Brain microvascular endothelial cell (primary cell): ENCODE measurements at regions not wholly inside any gene's neighbourhood (a gene's known extent, or its start where the extent isn't known, plus 50 kb on each side); places are given as distances from the start of the nearest gene placed in this dataset.
"Not testable (repeated sequence)": the region's sequence is repeated elsewhere in the genome, so short reads cannot be mapped to it uniquely, and the experiment has no call there.

Experiments
- DNase-seq: peaks from one replicate; pipeline ENCODE4 v3.0.0-alpha.2; 2020
- H3K27ac ChIP-seq: fragments of 250-450 bp; sonication (Bioruptor Pico); 2 replicates; pipeline ENCODE4 v1.5.1; 2020; ENCODE audit warnings: mild to moderate bottlenecking, moderate library complexity
- H3K27me3 ChIP-seq: fragments of 250-450 bp; sonication (Bioruptor Pico); replicated peaks from 2 replicates; pipeline ENCODE4 v1.5.1; 2020; ENCODE audit warnings: mild to moderate bottlenecking
- H3K36me3 ChIP-seq: fragments of 250-450 bp; sonication (Bioruptor Pico); replicated peaks from 2 replicates; pipeline ENCODE4 v1.5.1; 2020; ENCODE audit warnings: mild to moderate bottlenecking
- H3K4me3 ChIP-seq: 2 replicates; pipeline ENCODE4 v1.5.1; 2011; ENCODE audit warnings: low read depth, mild to moderate bottlenecking, control low read depth, low read length, moderate library complexity
- CTCF ChIP-seq: IDR thresholded peaks from 2 replicates; pipeline ENCODE4 v1.5.1; 2011; ENCODE audit warnings: low read depth, mild to moderate bottlenecking, moderate library complexity, low read length, control low read depth, inconsistent platforms; ENCODE audit errors: missing control alignments
- in situ Hi-C: cut with HindIII; loops from 2 replicates; pipeline ENCODE4 v1.10.0; 2017; ENCODE audit warnings: low sequenced_read_pairs, low pct_ligation_motif_present

DNA sequence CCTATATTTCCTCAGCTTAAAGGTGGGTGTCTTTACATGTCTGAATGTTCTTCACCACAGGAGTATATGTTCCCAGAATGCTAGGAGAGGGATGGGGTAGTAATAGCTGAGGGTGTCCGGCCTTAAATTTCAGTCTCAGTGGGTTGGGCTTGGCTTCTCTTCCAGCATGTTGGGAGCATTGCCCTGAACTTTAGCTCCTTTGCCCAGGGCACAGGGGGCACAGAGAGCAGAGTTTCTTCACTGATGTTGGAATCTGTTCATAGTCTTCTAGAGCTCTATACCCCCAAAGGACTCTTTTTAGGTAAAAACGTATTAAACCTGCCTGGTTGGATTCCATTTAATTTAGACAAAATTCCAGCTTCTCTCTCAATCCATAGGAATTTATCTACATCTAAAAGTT, 154.4 kb upstream of the GCFC2 start:
- Histone ChIP-seq H3K27ac (no peak overlapping the region), H3K4me3 (no peak overlapping the region), H3K36me3 (no peaks in the 10 kb centered on the region), H3K27me3 (no peaks in the 10 kb centered on the region)
- no peak for TF ChIP-seq CTCF
- in situ Hi-C loops, result no loop called here
- DNase-seq, result no peak

- DNase-seq, result no peak
- in situ Hi-C loops, result no loop called here
- Histone ChIP-seq H3K4me3 (no peak overlapping the region), H3K27ac (no peak overlapping the region), H3K36me3 (no peaks in the 10 kb centered on the region), H3K27me3 (no peaks in the 10 kb centered on the region)
- no peak for TF ChIP-seq CTCF
Observed at GRCh38 chr2:75862547-75862946, 151.8 kb upstream of the GCFC2 start.

DNA sequence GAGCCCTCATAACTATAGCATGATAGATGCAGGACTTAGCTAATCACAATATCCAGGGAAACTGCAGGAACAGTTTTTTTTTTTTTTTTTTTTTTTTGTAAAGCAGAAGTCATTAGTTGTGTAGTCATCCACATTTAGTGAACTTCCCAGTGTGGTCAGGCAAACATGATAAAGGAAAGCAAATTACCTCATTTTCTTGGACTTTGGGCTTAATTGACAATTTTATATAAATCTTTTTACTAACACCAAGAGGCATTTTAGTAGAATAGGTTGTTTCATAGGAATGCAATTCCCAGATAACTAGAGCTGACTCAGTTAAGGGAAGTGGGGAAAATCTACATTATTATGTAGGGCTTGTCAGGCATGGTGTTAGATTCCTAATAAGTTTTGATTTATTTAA, 142.7 kb upstream of the GCFC2 start:
- in situ Hi-C loops, result no loop called here
- DNase-seq, result no peak
- no peaks in the 10 kb centered on the region for H3K27me3 ChIP-seq
- no peaks in the 10 kb centered on the region for H3K36me3 ChIP-seq
- H3K27ac ChIP-seq, result no peak overlapping the region
- H3K4me3 ChIP-seq, result no peak overlapping the region
- no peak for TF ChIP-seq CTCF

DNA sequence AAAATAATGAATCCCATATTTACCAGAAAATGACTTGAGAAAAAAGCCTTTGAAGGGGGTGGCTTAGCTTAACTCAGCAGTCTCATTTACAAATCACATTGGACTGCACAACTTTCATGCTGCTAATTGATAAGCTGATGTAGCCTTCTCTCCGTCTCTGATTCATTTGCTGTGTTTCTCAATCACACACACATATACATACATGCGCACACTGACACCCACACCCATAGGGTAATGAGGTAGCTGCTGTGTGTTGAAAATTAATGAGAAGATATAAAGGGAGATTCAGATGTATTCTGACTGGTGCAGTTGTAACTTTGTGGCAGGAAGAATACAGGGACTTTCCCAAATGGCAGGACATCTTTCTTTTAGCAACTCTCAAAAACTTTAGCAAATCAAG, 141.9 kb upstream of the GCFC2 start:
- Histone ChIP-seq H3K27me3 (no peaks in the 10 kb centered on the region), H3K36me3 (no peaks in the 10 kb centered on the region), H3K27ac (no peak overlapping the region), H3K4me3 (no peak overlapping the region)
- TF ChIP-seq CTCF, result no peak
- no peak for DNase-seq
- in situ Hi-C loops, result no loop called here

DNA sequence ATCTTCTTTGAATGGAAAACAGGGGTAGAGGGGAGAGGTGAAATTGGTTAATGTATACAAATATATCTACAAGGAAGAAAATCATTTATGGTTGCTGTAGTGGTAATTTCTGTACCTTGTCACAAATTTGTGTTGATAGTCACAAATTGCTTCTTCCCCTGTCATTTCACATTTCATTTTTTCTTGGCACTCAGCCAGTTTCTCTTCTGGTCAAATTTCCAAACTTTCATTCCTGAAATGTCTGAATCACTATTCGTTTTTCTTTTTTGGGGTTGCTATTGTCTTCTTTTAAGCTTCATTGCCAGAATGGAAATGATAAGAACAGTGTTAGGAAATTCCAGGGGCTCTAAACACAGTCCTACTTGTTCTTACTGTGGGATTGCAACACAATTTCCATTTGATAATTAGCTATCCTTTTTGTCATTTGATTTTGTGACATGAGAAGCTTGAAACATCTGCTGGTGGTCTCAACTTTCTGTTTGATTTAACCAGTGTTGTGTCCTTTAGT, 136.0 kb upstream of the GCFC2 start:
- Histone ChIP-seq H3K27me3 (no peaks in the 10 kb centered on the region), H3K27ac (no peak overlapping the region), H3K36me3 (no peaks in the 10 kb centered on the region), H3K4me3 (no peak overlapping the region)
- TF ChIP-seq CTCF, result no peak
- in situ Hi-C loops, result no loop called here
- DNase-seq, result no peak

DNA sequence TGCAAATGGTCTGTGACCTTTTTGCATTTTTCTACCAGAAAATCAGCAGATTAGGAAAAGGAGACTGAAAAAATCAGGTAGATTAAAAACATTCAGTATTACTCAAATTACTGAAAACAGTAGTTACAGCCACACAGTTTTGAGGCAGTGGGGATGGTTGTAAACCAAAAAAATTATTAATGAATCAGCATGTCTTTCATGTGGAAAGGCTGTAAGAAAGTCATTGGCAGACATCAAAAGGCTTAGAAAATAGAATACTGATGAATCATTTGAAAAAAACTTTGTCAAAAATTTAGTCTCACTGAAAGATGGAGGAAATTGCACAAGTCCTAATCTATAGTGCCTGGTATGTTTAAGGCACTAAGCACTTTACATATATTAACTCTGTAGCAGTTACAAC, 133.9 kb upstream of the GCFC2 start:
- Histone ChIP-seq H3K27me3 (no peaks in the 10 kb centered on the region), H3K4me3 (no peak overlapping the region), H3K36me3 (no peaks in the 10 kb centered on the region), H3K27ac (no peak overlapping the region)
- no peak for DNase-seq
- TF ChIP-seq CTCF, result no peak
- in situ Hi-C loops, result no loop called here

GRCh38 chr2:75834588-75834987, 123.9 kb upstream of the GCFC2 start:
- DNase-seq, H3K27me3 ChIP-seq, H3K4me3 ChIP-seq, in situ Hi-C loops, H3K27ac ChIP-seq, H3K36me3 ChIP-seq: not testable (repeated sequence)
